NB4 (cell line): ENCODE measurements at regions not wholly inside any gene's neighbourhood (a gene's known extent, or its start where the extent isn't known, plus 50 kb on each side); places are given as distances from the start of the nearest gene placed in this dataset.

Experiments
- CTCF ChIP-seq: IDR thresholded peaks from one replicate; pipeline ENCODE4 v1.5.1; 2012; ENCODE audit warnings: low read depth, low read length
- MAX ChIP-seq: IDR thresholded peaks from 2 replicates; pipeline ENCODE4 v1.6.1; 2011; ENCODE audit warnings: low read depth, low read length

- TF ChIP-seq CTCF: no peak
- no peak for TF ChIP-seq MAX
Observed at GRCh38 chr4:100288811-100289529, 98.7 kb upstream of the DDIT4L start.
